ENCODE measurements at regions not wholly inside any gene's neighbourhood (a gene's known extent, or its start where the extent isn't known, plus 50 kb on each side); places are given as distances from the start of the nearest gene placed in this dataset.
"Not testable (repeated sequence)": the region's sequence is repeated elsewhere in the genome, so short reads cannot be mapped to it uniquely, and the experiment has no call there.

DNA sequence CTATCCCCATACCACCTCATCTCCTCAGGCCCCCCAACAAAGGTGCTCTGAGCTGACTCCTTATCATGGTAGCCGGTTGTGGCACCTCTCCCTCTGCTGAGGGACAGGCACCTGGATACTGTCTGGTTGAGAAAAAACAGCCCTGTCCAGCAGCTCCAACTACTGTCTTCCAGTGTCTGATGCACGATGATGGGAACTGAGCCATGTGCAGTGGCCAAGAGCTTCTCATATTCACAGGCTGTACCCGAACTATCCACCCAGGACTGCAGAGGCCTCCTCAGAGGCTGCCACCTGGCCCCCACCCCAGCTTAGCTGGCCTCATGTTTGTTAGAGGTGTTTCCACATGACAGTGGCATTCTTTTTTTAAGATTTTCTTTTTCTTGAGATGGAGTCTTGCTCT lies 149.9 kb downstream of the BCL2L11 start:
- H3K27ac Mint-ChIP-seq; H3K4me1 Mint-ChIP-seq; H3K36me3 Mint-ChIP-seq; H3K4me1 ChIP-seq (ENCODE audit: control insufficient read depth in 2 of 2, insufficient read depth in 2 of 2, low read length in 2 of 2); H3K27ac ChIP-seq (ENCODE audit: low read depth, low read length); H3K9me3 Mint-ChIP-seq; H3K4me3 ChIP-seq (ENCODE audit: low read length); CTCF ChIA-PET; DNase-seq; H3K27me3 Mint-ChIP-seq; H3K36me3 ChIP-seq (ENCODE audit: control insufficient read depth in 2 of 3, insufficient read depth in 3 of 3, low read length in 3 of 3); POLR2A ChIA-PET; H3K27me3 ChIP-seq (ENCODE audit: control insufficient read depth in 2 of 2, insufficient read depth in 2 of 2, low read length in 2 of 2); intact Hi-C loops (cut with micrococcal nuclease); ATAC-seq; H3K9me3 ChIP-seq (ENCODE audit: control insufficient read depth in 2 of 3, low read length in 3 of 3); H3K4me3 Mint-ChIP-seq: not testable (repeated sequence)

DNA sequence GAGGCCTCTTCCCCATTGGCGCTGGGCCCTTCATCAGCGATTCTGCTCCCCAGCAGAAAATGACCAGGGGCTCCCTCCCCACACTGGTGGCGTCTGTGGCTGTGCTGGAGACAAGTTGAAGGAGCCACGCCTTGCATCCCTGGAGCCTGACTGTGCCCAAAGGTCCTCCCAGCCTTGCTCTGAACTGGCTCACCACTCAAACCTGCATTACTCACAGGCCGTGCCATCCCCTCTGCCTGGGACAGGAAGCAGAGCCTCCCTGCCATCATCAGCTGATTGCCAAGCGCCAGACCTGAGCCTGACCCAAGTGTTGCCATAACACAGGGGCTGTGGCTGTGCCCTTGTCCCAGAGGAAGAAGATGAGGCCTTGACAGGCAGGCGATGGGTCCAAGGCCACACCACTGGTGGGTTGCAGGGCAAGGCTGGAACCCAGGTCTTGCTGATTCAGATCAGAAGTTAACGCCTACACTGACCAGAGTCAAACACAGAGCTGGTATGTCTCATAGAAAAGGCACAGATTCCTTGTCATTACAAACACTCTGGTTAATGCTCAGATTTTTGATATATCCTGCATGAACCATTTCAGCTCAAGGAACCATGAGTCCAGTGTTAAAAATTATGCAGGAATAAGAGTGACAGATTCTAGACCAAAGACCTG lies 151.1 kb downstream of the BCL2L11 start:
- not testable (repeated sequence) for H3K27ac Mint-ChIP-seq, H3K27me3 Mint-ChIP-seq

DNA sequence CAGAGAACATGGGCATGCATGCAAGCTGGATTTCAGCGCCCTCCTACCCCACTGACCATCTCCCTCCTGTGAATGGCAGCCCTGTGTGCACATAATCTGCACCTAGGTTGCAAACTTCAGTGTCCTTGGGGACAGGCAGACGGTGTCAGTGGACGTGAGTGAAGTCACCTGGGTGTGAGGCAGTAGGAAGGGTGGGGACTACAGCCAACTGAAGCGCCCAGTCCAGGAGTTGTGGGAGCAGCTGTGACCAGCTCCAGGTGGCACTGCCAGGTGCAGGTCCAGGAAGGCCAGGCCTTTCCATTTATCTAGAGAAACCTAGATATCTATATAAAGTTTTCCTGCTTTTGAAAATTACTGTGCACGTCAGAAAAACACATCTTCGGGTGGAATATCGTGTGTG lies 152.3 kb downstream of the BCL2L11 start:
- H3K4me1 Mint-ChIP-seq; ATAC-seq; H3K4me3 ChIP-seq (ENCODE audit: low read length); H3K27me3 Mint-ChIP-seq; H3K9me3 ChIP-seq (ENCODE audit: control insufficient read depth in 2 of 3, low read length in 3 of 3); H3K27ac Mint-ChIP-seq; H3K36me3 ChIP-seq (ENCODE audit: control insufficient read depth in 2 of 3, insufficient read depth in 3 of 3, low read length in 3 of 3); H3K27ac ChIP-seq (ENCODE audit: low read depth, low read length); intact Hi-C loops (cut with micrococcal nuclease); CTCF ChIA-PET; H3K4me3 Mint-ChIP-seq; POLR2A ChIA-PET; H3K4me1 ChIP-seq (ENCODE audit: control insufficient read depth in 2 of 2, insufficient read depth in 2 of 2, low read length in 2 of 2); H3K9me3 Mint-ChIP-seq; H3K36me3 Mint-ChIP-seq; DNase-seq; H3K27me3 ChIP-seq (ENCODE audit: control insufficient read depth in 2 of 2, insufficient read depth in 2 of 2, low read length in 2 of 2): not testable (repeated sequence)

More for the DNA sequence above, 151.1 kb downstream of the BCL2L11 start:
- H3K36me3 Mint-ChIP-seq; H3K4me1 ChIP-seq (ENCODE audit: control insufficient read depth in 2 of 2, insufficient read depth in 2 of 2, low read length in 2 of 2); intact Hi-C loops (cut with micrococcal nuclease); H3K9me3 Mint-ChIP-seq; H3K27me3 ChIP-seq (ENCODE audit: control insufficient read depth in 2 of 2, insufficient read depth in 2 of 2, low read length in 2 of 2); ATAC-seq; DNase-seq; H3K27ac ChIP-seq (ENCODE audit: low read depth, low read length); CTCF ChIA-PET; H3K36me3 ChIP-seq (ENCODE audit: control insufficient read depth in 2 of 3, insufficient read depth in 3 of 3, low read length in 3 of 3); POLR2A ChIA-PET; H3K4me3 ChIP-seq (ENCODE audit: low read length); H3K4me1 Mint-ChIP-seq; H3K4me3 Mint-ChIP-seq; H3K9me3 ChIP-seq (ENCODE audit: control insufficient read depth in 2 of 3, low read length in 3 of 3): not testable (repeated sequence)

DNA sequence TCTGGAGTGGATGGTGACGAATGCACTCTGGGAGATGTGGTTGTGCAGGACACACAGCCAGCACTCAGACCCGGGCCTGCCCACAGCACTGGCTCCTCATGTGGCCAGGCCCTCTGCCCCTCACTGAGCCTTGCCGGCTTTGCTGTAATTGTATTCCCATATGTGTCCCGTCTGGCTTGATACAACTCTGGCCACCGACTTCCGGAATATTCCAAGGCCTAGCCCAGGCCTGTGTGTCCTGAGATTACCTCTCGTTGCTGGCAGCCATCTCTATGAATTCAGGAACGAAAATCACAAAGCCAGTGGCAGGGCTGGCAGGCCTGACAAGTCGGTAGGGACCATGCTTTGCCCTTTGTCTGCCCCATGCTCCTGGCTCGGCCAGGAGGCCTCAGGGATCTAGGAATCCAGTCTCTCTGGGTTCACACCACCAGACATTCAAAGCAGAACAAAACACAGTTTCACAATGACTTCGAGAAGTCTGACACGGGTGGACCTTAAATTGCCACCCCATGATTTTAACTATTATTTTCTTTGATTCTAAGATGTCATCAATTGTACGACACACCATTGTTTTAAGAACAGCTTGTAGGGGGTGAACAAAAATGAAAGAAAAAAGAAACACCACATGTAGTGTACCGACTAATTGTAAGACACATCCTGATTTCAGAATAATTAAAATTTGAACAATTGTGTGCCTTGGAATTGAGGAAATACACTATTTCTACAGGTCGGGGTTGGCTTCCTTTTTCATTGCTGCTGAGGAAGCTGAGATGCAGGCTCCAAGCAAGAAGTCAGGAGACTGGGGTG lies 154.5 kb downstream of the BCL2L11 start:
- H3K4me3 Mint-ChIP-seq; H3K4me1 Mint-ChIP-seq; intact Hi-C loops (cut with micrococcal nuclease); H3K36me3 Mint-ChIP-seq; H3K9me3 ChIP-seq (ENCODE audit: control insufficient read depth in 2 of 3, low read length in 3 of 3); ATAC-seq; H3K27me3 Mint-ChIP-seq; DNase-seq; H3K4me3 ChIP-seq (ENCODE audit: low read length); H3K27ac Mint-ChIP-seq; H3K27me3 ChIP-seq (ENCODE audit: control insufficient read depth in 2 of 2, insufficient read depth in 2 of 2, low read length in 2 of 2); H3K9me3 Mint-ChIP-seq; POLR2A ChIA-PET; H3K4me1 ChIP-seq (ENCODE audit: control insufficient read depth in 2 of 2, insufficient read depth in 2 of 2, low read length in 2 of 2); H3K36me3 ChIP-seq (ENCODE audit: control insufficient read depth in 2 of 3, insufficient read depth in 3 of 3, low read length in 3 of 3); CTCF ChIA-PET; H3K27ac ChIP-seq (ENCODE audit: low read depth, low read length): not testable (repeated sequence)

DNA sequence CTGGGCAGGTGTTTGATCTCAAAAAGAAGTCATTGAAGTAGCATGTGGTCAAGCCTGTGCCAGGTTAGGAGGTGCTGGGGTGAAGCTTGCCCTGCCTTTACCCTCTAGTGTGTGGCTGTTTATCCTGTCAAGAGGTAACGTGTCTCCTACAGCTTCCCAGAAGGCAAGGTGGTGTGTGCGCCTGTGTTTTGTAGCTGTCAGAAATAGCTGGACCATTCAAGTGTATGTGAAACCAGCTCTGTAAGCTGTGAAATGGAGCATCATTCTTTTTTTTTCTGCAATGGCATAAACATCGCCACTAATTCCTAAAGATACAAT lies 155.1 kb downstream of the BCL2L11 start:
- ATAC-seq; H3K36me3 Mint-ChIP-seq; CTCF ChIA-PET; H3K4me3 Mint-ChIP-seq; H3K4me1 ChIP-seq (ENCODE audit: control insufficient read depth in 2 of 2, insufficient read depth in 2 of 2, low read length in 2 of 2); intact Hi-C loops (cut with micrococcal nuclease); POLR2A ChIA-PET; DNase-seq; H3K4me3 ChIP-seq (ENCODE audit: low read length); H3K27ac ChIP-seq (ENCODE audit: low read depth, low read length); H3K9me3 Mint-ChIP-seq; H3K27me3 ChIP-seq (ENCODE audit: control insufficient read depth in 2 of 2, insufficient read depth in 2 of 2, low read length in 2 of 2); H3K36me3 ChIP-seq (ENCODE audit: control insufficient read depth in 2 of 3, insufficient read depth in 3 of 3, low read length in 3 of 3); H3K27ac Mint-ChIP-seq; H3K27me3 Mint-ChIP-seq; H3K9me3 ChIP-seq (ENCODE audit: control insufficient read depth in 2 of 3, low read length in 3 of 3); H3K4me1 Mint-ChIP-seq: not testable (repeated sequence)

DNA sequence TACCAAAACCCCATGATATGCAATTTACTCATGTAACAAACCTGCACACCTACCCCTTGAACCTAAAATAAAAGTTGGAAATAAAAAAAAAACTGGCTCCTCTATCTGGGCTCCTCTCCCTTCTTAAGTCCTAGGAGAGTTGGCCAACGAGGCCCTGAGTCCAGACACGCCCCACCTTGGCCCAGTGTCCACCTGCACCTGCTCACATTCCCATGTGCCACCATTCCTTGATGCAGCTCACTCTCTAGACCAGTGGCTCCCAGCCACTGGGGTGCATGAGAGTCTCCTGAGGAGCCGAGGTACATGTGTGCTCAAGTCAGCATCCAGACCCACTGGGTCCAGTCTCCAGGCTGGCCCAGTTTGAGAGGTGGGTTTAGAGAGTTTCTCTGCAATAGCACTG lies 157.4 kb downstream of the BCL2L11 start:
- ATAC-seq; H3K36me3 Mint-ChIP-seq; H3K4me1 Mint-ChIP-seq; POLR2A ChIA-PET; H3K27ac ChIP-seq (ENCODE audit: low read depth, low read length); H3K27me3 ChIP-seq (ENCODE audit: control insufficient read depth in 2 of 2, insufficient read depth in 2 of 2, low read length in 2 of 2); CTCF ChIA-PET; H3K4me1 ChIP-seq (ENCODE audit: control insufficient read depth in 2 of 2, insufficient read depth in 2 of 2, low read length in 2 of 2); H3K9me3 ChIP-seq (ENCODE audit: control insufficient read depth in 2 of 3, low read length in 3 of 3); H3K4me3 ChIP-seq (ENCODE audit: low read length); H3K27me3 Mint-ChIP-seq; H3K27ac Mint-ChIP-seq; intact Hi-C loops (cut with micrococcal nuclease); H3K4me3 Mint-ChIP-seq; DNase-seq; H3K9me3 Mint-ChIP-seq; H3K36me3 ChIP-seq (ENCODE audit: control insufficient read depth in 2 of 3, insufficient read depth in 3 of 3, low read length in 3 of 3): not testable (repeated sequence)

DNA sequence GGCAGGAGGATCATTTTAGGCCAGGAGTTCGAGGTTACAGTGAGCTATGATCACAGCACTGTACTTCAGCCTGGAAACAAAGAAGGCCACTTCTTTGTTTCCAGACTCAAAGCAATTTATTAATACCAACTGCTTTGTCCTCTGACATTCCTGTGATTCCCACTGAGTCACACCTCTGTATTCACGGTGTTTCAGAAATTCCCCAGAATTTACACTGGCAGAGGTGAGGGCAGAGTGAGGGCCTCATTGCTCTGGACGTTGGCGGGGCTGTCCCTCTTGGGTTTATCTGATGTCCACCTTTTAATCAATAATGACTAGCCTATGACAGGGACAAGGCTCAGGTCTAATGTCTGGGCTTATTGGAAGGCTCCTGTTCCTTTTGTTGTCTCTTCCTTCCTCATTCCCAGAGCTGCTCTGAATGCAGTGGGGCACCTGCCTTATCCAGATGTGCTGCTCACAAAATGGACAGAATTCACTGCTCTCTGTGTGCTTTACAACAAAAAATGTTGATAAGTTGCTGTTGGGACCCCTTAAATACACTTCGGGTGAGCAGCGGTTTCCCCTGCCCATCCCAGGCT lies 160.1 kb downstream of the BCL2L11 start:
- H3K27me3 Mint-ChIP-seq; H3K36me3 Mint-ChIP-seq; intact Hi-C loops (cut with micrococcal nuclease); CTCF ChIA-PET; ATAC-seq; H3K27me3 ChIP-seq (ENCODE audit: control insufficient read depth in 2 of 2, insufficient read depth in 2 of 2, low read length in 2 of 2); POLR2A ChIA-PET; H3K4me1 Mint-ChIP-seq; DNase-seq; H3K4me1 ChIP-seq (ENCODE audit: control insufficient read depth in 2 of 2, insufficient read depth in 2 of 2, low read length in 2 of 2); H3K36me3 ChIP-seq (ENCODE audit: control insufficient read depth in 2 of 3, insufficient read depth in 3 of 3, low read length in 3 of 3); H3K27ac Mint-ChIP-seq; H3K4me3 Mint-ChIP-seq; H3K4me3 ChIP-seq (ENCODE audit: low read length); H3K27ac ChIP-seq (ENCODE audit: low read depth, low read length); H3K9me3 Mint-ChIP-seq; H3K9me3 ChIP-seq (ENCODE audit: control insufficient read depth in 2 of 3, low read length in 3 of 3): not testable (repeated sequence)
